H1 (cell line): ENCODE measurements at regions not wholly inside any gene's neighbourhood (a gene's known extent, or its start where the extent isn't known, plus 50 kb on each side); places are given as distances from the start of the nearest gene placed in this dataset.

Experiments used
- ATF2 ChIP-seq: IDR thresholded peaks from 2 replicates; pipeline ENCODE4 v1.6.1; 2012; ENCODE audit warnings: low read length, inconsistent platforms
- SP4 ChIP-seq: IDR thresholded peaks from 2 replicates; pipeline ENCODE4 v1.6.1; 2012; ENCODE audit warnings: low read length, inconsistent platforms

- TF ChIP-seq ATF2 = no peak
- no peak for TF ChIP-seq SP4
Observed at GRCh38 chr1:50285994-50286393, 137.2 kb downstream of the DMRTA2 start (continued).
